HG03520 (cell line): ENCODE measurements at regions not wholly inside any gene's neighbourhood (a gene's known extent, or its start where the extent isn't known, plus 50 kb on each side); places are given as distances from the start of the nearest gene placed in this dataset.

Source experiments
- ATAC-seq: cut with Tn5 transposase; IDR thresholded peaks from one replicate; pipeline ENCODE4 v1.9.1; 2021; ENCODE audit warnings: mild to moderate bottlenecking, moderate library complexity; ENCODE audit not compliant: unreplicated experiment

GRCh38 chr13:30128095-30128494, 179.3 kb downstream of the KATNAL1 start:
- no peak for ATAC-seq

GRCh38 chr13:30126903-30127428, 180.4 kb downstream of the KATNAL1 start:
- no peak for ATAC-seq

DNA sequence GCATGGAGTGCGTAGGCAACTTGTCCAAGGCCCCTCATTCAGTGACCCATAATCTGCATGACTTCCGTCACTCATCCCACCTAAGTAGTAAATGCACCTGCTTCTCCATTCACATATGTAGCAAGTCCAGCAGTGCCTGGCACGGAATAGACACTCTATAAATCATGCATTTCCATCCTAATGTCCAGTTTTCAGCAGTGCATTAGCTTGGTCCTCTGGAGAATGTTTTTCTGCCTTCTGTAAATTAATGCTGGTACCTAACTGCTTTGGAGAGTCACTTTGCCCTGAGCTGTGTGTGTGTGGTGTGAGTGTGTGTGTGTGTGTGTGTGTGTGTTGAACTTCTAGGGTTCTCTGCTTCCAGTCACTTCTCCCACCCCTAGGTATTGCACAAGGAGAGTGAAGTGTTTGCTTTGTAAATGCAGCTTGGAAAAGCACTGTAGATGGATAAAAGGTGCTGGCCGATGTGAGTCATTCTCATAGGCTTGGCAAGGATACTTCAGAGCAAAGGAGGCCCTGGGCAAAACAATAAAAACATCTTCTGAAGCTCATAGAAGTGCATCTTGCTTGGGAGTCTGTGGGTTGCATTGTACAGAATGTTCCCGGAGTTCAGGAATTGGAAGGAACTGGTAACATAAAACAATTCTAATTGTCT, 181.8 kb downstream of the KATNAL1 start:
- no peak for ATAC-seq

- ATAC-seq, result no peak
Observed at GRCh38 chr13:30124131-30124768, 183.1 kb downstream of the KATNAL1 start.

DNA sequence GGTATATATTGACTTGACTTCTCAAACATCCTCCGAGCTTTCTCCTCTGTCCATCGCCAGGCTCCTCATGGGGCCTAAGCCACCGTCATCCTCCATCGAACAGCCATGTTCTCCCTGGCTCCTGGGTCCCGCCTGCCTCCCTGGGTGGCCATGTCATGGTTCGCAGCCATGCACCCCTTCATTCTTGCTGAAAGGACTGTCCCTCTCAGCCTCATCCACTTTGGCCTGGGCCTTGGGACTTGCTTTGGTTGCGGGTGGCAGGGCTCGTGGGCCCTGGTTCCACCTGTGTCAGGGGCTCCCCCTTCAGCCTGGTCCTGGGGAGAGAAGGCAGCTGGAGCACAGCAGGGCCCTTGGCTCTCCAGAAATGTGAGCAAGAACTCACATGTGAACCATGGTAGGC, 183.8 kb downstream of the KATNAL1 start:
- no peak for ATAC-seq

GRCh38 chr13:30121666-30122065, 185.7 kb downstream of the KATNAL1 start:
- no peak for ATAC-seq

DNA sequence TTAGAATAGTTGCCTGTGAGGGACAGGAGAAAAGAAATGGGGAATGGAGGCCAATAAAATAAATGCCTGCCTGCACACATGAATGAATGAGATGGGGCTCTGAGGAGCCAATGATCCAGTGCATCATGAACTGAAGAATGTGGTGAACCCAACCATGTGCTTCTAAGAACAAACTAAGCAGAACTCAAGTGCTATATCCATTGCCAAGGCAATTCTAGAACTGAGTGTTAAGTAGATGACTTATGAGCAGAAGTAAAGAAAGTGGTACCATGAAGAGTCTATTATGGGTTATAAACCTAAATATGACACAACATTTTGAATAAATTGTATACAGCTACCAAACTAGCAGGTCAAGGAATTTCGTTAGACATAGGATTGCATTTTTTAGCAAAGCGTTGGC, 186.1 kb downstream of the KATNAL1 start:
- no peak for ATAC-seq

- no peak for ATAC-seq
Observed at GRCh38 chr13:30120133-30120822, 187.1 kb downstream of the KATNAL1 start.

DNA sequence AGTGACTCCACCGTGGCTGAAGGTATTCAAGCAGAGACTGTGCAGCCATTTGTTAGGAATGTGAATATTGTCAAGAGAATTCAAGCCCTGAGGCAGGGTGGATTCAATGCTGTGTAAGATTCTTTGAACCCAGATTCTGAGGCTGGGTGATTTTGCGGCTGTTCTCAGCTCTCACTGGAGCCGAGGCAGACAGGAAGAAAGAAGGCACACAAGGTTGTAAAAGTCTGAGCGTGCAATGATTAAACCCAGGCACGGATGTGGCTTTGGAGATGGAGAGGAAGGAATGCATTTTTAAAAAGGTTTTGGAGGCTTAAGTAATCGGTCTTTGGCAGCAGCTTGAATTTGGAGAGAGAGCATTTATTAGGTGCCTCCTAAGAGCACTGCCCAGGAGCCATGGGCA, 187.9 kb downstream of the KATNAL1 start:
- ATAC-seq, result no peak

GRCh38 chr13:30116379-30116778, 191.0 kb downstream of the KATNAL1 start:
- ATAC-seq, result no peak

DNA sequence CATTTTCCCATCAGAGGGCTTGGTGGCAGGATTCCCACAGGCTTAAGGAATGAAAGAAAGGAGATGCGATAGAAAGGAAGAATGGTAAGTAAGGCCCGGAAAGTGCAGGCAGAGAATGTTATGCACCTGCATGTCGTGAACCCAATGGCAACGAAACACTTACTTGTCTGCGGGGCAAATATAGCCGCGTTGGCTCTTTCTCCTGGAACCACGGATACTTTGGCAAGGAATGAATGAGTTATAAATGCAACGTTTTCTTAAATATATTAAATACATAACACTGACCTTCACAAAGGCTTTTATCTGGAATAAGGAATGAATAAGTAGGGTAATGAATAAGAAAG, 192.1 kb downstream of the KATNAL1 start:
- no peak for ATAC-seq

GRCh38 chr13:30114571-30115256, 192.6 kb downstream of the KATNAL1 start:
- peak; percentile 91 for ATAC-seq

- ATAC-seq, result no peak
Observed at GRCh38 chr13:30113983-30114570, 193.3 kb downstream of the KATNAL1 start.

DNA sequence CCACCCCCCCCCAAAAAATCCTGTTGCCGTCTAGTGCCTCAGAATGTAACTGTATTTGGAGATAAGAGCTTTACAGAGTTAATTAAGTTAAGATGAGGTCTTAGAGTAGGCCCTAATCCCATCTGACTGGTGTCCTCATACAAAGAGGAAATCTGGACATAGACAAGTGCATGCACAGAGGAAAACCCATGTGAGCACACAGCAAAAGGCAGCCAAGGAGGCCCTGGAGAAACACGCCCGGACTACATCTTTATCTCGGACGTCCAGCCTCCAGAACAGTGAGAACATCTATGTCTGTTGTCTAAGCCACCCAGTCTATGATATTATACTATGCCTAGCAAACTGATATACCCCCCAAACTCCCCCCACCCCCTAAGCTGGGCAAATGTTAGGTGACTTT, 193.8 kb downstream of the KATNAL1 start:
- no peak for ATAC-seq

DNA sequence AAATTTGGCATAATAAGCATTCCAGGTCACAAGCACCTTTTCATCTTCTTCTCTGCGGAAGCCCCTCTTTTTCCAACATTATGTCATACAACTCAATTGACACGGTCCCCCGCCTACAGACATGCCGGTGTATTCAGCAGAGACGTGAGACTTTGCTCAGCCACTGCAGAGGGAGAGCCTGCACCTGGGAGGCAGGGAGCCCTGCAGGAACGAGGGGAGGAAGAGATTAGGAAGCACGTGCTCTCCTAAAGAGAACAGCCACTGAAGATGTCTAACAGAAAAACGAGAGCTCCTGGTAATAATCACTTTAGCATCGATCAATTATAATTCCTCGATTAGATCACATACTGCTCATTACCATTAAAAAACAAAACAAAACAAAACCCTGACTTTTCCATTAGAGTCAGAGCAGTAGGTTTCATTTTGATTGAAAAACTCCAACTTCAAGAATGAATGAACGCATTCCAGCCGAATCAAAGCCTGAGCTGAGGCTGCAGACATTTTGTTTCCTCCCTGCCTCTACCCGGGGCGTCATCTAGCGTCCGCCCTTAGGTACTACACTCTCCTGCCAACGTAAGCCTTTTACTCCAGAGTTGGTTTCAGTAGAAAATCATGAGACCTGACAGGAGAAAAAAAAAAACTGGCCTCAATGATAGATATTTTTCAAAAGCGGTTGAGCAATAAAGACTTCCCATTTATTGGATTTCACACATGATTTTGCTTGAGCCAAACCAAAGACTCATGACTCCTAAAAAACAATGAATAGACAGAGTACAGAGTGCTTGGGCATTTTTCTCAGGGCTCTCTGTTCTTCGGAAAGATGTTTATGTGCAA, 194.5 kb downstream of the KATNAL1 start:
- ATAC-seq, result peak; percentile 58

GRCh38 chr13:30111810-30112209, 195.5 kb downstream of the KATNAL1 start:
- no peak for ATAC-seq

DNA sequence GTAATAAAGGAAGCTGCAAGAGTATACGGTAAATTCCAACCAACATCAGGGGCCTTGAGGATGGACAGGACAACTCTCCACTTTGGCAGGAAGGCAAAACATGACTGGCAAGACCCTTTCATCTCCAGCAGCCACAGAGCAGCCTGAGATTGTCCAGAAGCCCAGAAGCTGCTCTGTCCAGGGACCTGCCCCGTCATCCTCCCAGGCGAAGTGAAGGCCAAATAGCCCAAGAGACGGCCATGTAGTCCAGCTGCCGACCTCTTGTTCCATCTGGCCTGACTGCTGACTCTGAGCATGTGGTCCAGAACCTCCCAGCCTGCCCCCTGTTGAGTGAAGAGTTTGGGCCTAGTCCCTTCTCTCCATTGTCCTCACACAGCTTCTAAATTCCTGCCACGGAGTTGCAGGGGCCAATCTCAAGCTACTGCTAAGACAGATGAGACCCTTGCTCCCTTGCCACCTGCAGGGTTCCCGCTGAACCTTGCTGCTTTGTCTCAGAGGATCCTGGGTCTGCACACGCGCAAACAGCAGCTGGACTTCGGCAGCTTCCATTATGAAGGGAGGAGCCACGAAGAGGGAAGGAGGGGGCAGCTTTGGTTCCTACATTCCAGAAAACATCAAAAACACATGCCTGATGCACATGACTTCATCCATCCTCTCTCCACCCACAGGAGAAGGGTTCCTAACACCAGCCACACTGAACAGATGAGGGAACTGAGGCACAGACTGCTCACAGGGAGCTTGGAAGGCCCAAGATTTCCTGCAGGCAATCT, 196.9 kb downstream of the KATNAL1 start:
- no peak for ATAC-seq

- ATAC-seq, result no peak
Observed at GRCh38 chr13:30109471-30110135, 197.7 kb downstream of the KATNAL1 start.

DNA sequence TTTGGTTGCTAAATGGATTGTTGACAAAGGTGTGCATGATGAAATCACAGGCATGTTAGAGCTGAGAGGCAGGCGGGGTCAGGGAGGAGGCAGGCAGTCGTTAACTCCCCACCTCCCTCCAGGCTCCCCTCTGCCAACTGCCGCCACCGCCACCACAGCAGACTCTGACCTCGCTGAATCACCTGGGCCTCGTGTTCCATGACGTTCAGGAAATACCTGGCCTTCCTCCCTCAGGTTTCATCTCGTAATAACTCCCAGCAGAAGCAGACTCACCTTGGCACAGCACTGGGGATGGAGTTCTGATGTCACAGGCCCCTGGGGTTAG, 198.5 kb downstream of the KATNAL1 start:
- no peak for ATAC-seq
